IMR-90 (cell line): ENCODE measurements at regions not wholly inside any gene's neighbourhood (a gene's known extent, or its start where the extent isn't known, plus 50 kb on each side); places are given as distances from the start of the nearest gene placed in this dataset.

Experiments
- BHLHE40 ChIP-seq: fragments of 150-350 bp; IDR thresholded peaks from 2 replicates; pipeline ENCODE4 v1.6.1; 2016; ENCODE audit warnings: mild to moderate bottlenecking, low read depth, low read length
- CEBPB ChIP-seq: IDR thresholded peaks from 2 replicates; pipeline ENCODE4 v1.6.1; 2012; ENCODE audit warnings: low read depth, low read length, improper control_type of control experiment
- ELK1 ChIP-seq: fragments of 150-350 bp; IDR thresholded peaks from 2 replicates; pipeline ENCODE4 v1.6.1; 2016; ENCODE audit warnings: low read depth, mild to moderate bottlenecking, low read length, moderate library complexity, borderline replicate concordance
- FOS ChIP-seq: fragments of 150-350 bp; IDR thresholded peaks from 2 replicates; pipeline ENCODE4 v1.6.1; 2016; ENCODE audit warnings: low read depth, low read length
- MAFK ChIP-seq: IDR thresholded peaks from 2 replicates; pipeline ENCODE4 v1.6.1; 2012; ENCODE audit warnings: low read depth, low read length, improper control_type of control experiment
- MAZ ChIP-seq: IDR thresholded peaks from 2 replicates; pipeline ENCODE4 v1.6.1; 2012; ENCODE audit warnings: low read depth, mild to moderate bottlenecking, low read length, improper control_type of control experiment, moderate library complexity, borderline replicate concordance
- MXI1 ChIP-seq: IDR thresholded peaks from 2 replicates; pipeline ENCODE4 v1.6.1; 2012; ENCODE audit warnings: low read depth, mild to moderate bottlenecking, low read length, moderate library complexity, borderline replicate concordance
- POLR2A ChIP-seq: IDR thresholded peaks from 2 replicates; pipeline ENCODE4 v1.6.1; 2012; ENCODE audit warnings: mild to moderate bottlenecking, low read depth, low read length
- RAD21 ChIP-seq: IDR thresholded peaks from 2 replicates; pipeline ENCODE4 v1.6.1; 2012; ENCODE audit warnings: low read length, improper control_type of control experiment
- RCOR1 ChIP-seq: IDR thresholded peaks from 2 replicates; pipeline ENCODE4 v1.6.1; 2012; ENCODE audit warnings: mild to moderate bottlenecking, low read length, improper control_type of control experiment; ENCODE audit not compliant: insufficient replicate concordance
- RFX5 ChIP-seq: IDR thresholded peaks from 2 replicates; pipeline ENCODE4 v1.8.0; 2012; ENCODE audit warnings: low read depth, mild to moderate bottlenecking, low read length, moderate library complexity
- SMC3 ChIP-seq: fragments of 150-350 bp; IDR thresholded peaks from 2 replicates; pipeline ENCODE4 v1.6.1; 2016; ENCODE audit warnings: low read depth, mild to moderate bottlenecking, antibody characterized with exemption, low read length, moderate library complexity
- USF2 ChIP-seq: fragments of 150-350 bp; IDR thresholded peaks from 2 replicates; pipeline ENCODE4 v1.6.1; 2017; ENCODE audit warnings: mild to moderate bottlenecking, antibody characterized with exemption, low read length, low read depth
- TF ChIP-seq, protein P1 (sequence below): conservative IDR thresholded peaks from 2 replicates; pipeline ENCODE4 v1.5.1; 2012; ENCODE audit warnings: mild to moderate bottlenecking, low read depth, low read length, improper control_type of control experiment

GRCh38 chr10:78581133-78581694, 487.6 kb upstream of the ZMIZ1 start:
- TF ChIP-seq, protein P1, sequence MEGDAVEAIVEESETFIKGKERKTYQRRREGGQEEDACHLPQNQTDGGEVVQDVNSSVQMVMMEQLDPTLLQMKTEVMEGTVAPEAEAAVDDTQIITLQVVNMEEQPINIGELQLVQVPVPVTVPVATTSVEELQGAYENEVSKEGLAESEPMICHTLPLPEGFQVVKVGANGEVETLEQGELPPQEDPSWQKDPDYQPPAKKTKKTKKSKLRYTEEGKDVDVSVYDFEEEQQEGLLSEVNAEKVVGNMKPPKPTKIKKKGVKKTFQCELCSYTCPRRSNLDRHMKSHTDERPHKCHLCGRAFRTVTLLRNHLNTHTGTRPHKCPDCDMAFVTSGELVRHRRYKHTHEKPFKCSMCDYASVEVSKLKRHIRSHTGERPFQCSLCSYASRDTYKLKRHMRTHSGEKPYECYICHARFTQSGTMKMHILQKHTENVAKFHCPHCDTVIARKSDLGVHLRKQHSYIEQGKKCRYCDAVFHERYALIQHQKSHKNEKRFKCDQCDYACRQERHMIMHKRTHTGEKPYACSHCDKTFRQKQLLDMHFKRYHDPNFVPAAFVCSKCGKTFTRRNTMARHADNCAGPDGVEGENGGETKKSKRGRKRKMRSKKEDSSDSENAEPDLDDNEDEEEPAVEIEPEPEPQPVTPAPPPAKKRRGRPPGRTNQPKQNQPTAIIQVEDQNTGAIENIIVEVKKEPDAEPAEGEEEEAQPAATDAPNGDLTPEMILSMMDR, result no peak
- TF ChIP-seq POLR2A (no peak), CEBPB (no peak), RAD21 (no peak), USF2 (no peak), MXI1 (no peak), RFX5 (no peak), ELK1 (no peak), SMC3 (no peak), MAFK (no peak), BHLHE40 (no peak), FOS (no peak), RCOR1 (no peak), MAZ (no peak)
